ENCODE measurements at regions not wholly inside any gene's neighbourhood (a gene's known extent, or its start where the extent isn't known, plus 50 kb on each side); places are given as distances from the start of the nearest gene placed in this dataset.

DNA sequence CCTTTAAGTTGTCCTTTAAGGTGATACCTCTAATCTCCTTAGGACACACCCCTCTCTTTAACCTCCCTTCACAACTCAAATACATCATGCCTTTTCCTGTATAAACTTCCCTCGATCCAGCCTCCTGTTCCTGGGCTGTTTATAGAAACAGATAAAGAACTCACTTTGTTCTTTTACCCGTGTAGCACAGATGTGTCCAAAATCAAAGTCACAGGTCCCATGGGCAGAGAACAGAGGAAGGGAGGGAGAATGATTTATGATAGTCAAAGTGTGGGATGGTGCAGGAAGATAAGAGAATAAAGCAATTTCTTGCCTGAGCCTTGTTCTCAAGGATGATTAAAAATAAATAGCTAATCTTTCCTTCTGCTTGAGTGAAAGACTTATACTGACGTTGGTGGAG lies 50.3 kb upstream of the CABCOCO1 start:
- intact Hi-C loops (cut with micrococcal nuclease): no loop called here
- Histone ChIP-seq H3K4me3 (no peak overlapping the region), H3K4me1 (no peaks in the 10 kb centered on the region), H3K27me3 (ENCODE audit: low read depth) (no peaks in the 10 kb centered on the region), H3K9me3 (replicated peaks) (no peaks in the 10 kb centered on the region), H3K36me3 (no peaks in the 10 kb centered on the region), H3K27ac (replicated peaks) (no peak overlapping the region)
- TF ChIP-seq, protein P1, sequence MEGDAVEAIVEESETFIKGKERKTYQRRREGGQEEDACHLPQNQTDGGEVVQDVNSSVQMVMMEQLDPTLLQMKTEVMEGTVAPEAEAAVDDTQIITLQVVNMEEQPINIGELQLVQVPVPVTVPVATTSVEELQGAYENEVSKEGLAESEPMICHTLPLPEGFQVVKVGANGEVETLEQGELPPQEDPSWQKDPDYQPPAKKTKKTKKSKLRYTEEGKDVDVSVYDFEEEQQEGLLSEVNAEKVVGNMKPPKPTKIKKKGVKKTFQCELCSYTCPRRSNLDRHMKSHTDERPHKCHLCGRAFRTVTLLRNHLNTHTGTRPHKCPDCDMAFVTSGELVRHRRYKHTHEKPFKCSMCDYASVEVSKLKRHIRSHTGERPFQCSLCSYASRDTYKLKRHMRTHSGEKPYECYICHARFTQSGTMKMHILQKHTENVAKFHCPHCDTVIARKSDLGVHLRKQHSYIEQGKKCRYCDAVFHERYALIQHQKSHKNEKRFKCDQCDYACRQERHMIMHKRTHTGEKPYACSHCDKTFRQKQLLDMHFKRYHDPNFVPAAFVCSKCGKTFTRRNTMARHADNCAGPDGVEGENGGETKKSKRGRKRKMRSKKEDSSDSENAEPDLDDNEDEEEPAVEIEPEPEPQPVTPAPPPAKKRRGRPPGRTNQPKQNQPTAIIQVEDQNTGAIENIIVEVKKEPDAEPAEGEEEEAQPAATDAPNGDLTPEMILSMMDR (IDR thresholded peaks at IDR 0.05; ENCODE audit: borderline replicate concordance): no peak
- no peak for DNase-seq

DNA sequence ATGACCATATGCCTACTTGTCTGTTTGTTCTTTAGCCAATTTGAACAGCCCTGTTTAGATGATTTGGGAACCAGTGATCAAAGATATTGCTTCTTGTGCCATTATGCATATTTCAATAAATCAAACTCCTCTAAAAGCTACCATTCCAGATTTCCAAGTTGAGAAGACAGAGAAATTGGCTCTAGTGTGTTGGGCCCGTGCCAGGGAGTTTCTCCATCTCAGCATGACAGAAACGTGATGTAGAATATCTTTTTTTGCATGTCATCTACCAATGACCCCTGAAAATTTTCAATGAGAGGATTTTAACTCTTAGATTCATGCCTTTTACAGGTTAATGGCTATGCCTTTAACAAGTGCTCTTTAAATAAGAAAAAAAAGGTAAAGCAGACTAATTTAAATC lies 50.7 kb upstream of the CABCOCO1 start:
- TF ChIP-seq, protein P1 (IDR thresholded peaks at IDR 0.05; ENCODE audit: borderline replicate concordance): no peak
- no peaks in the 10 kb centered on the region for H3K27me3 ChIP-seq (ENCODE audit: low read depth)
- H3K4me1 ChIP-seq: no peaks in the 10 kb centered on the region
- intact Hi-C loops (cut with micrococcal nuclease): no loop called here
- no peak overlapping the region for H3K4me3 ChIP-seq
- no peaks in the 10 kb centered on the region for H3K36me3 ChIP-seq
- no peaks in the 10 kb centered on the region for H3K9me3 ChIP-seq (replicated peaks)
- no peak for DNase-seq
- H3K27ac ChIP-seq (replicated peaks): no peak overlapping the region

DNA sequence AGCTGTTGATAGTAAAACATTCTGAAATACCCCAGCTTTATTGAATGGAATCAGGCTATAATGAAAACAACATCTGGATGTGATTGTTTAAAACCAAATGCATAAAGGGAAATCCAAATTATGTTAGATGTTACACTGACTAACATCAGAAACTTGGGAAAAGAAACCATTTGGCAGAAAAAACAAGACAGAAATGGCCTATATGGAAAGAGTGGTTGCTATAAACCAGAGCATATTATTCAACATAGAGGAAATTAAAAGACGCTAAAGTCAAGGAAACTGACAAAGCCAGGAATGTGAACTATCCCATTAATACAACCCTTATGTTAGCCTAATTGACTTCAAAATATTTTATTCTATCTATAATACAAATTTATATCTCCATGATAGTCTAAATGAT lies 53.0 kb upstream of the CABCOCO1 start:
- TF ChIP-seq, protein P1 (IDR thresholded peaks at IDR 0.05; ENCODE audit: borderline replicate concordance): no peak
- Histone ChIP-seq H3K9me3 (replicated peaks) (no peaks in the 10 kb centered on the region), H3K4me1 (no peaks in the 10 kb centered on the region), H3K36me3 (no peaks in the 10 kb centered on the region), H3K27me3 (ENCODE audit: low read depth) (no peaks in the 10 kb centered on the region), H3K4me3 (no peak overlapping the region), H3K27ac (replicated peaks) (no peak overlapping the region)
- intact Hi-C loops (cut with micrococcal nuclease): no loop called here
- DNase-seq: no peak

DNA sequence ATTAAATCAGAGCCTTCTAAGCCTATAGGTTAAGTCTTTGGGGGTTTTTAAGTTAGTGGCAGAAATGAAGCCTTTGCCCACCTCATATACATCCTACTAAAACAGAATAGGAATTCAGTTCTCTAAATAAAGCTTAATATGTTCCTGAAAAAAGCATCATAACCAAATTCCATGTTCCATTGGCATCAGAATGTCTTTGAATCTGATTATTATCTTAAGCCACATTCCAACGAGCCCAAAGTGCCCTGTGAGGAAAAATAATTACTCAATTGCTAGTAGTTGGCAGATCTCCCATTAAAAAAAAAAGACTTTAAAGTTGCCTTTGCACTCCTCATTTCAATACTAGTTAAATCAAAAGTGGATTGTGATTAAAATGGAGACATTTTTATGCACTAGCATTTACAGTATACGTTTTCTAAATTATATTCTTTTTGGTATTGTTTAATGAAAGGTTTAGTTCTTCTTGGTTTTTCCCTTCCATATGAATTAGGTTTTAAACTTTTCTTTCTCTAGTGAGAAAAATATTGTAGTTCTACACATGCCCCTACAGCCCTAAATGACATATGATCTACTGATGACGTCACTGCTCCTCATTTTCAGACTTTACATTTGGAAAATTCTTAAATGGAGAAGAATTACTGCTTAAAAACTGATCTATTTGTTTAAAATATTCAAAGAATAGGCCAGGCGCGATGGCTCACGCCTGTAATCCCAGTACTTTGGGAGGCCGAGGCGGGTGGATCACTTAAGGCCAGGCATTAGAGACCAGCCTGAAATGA lies 54.3 kb upstream of the CABCOCO1 start:
- no peak for DNase-seq
- H3K4me1 ChIP-seq: no peaks in the 10 kb centered on the region
- intact Hi-C loops (cut with micrococcal nuclease): no loop called here
- no peak overlapping the region for H3K4me3 ChIP-seq
- H3K27ac ChIP-seq (replicated peaks): no peak overlapping the region
- H3K36me3 ChIP-seq: no peaks in the 10 kb centered on the region
- no peaks in the 10 kb centered on the region for H3K27me3 ChIP-seq (ENCODE audit: low read depth)
- TF ChIP-seq, protein P1 (IDR thresholded peaks at IDR 0.05; ENCODE audit: borderline replicate concordance): no peak
- no peaks in the 10 kb centered on the region for H3K9me3 ChIP-seq (replicated peaks)

DNA sequence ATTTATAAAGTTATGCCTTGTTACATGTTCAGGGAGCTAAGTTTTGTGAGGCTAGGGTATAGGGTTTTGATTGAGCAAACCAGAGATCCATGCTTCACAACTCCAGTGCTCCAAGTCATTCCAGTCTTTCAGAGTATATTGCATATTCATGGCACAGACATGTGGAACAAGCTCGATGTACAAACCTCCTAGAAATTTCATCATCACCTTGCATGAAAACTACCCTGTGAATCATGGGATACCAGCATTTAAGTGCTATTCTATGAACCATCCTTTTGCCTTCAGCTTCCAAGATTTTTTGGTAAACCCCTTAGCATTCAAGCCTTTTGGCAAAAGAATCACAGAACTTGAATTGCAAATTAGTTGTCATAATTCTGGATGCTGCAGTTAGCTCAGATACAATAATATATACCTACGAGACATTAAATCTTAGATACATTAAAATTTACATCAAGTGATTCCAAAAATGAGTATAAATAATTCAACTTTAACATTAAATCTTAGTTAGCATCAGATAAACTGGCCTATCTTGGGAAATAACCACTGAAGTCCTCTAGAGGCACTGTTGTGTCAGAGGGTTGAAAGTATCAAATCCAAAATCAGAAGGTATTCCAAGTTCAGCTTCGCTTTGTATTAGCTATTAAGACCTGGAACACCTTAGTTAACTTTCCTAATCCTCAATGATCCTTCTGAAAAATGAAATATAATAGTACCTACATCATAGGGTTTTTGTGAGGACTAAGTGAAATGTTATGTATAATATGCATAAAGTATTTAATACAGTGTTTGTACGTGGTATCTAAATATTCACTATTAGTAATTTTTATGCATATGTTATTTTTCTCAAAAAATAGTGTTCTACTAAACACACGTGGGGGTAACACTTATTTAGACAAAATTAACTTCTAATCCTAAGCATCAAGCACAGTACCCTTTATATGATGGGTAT lies 55.5 kb upstream of the CABCOCO1 start:
- intact Hi-C loops (cut with micrococcal nuclease): no loop called here
- Histone ChIP-seq H3K4me3 (no peak overlapping the region), H3K9me3 (replicated peaks) (no peaks in the 10 kb centered on the region), H3K27me3 (ENCODE audit: low read depth) (no peaks in the 10 kb centered on the region), H3K4me1 (no peaks in the 10 kb centered on the region), H3K36me3 (no peaks in the 10 kb centered on the region), H3K27ac (replicated peaks) (no peak overlapping the region)
- TF ChIP-seq, protein P1 (IDR thresholded peaks at IDR 0.05; ENCODE audit: borderline replicate concordance): peak; percentile 46
- DNase-seq: no peak
